Kidney (tissue), 13 donors: ENCODE measurements at regions not wholly inside any gene's neighbourhood (a gene's known extent, or its start where the extent isn't known, plus 50 kb on each side); places are given as distances from the start of the nearest gene placed in this dataset.
"Not testable (repeated sequence)": the region's sequence is repeated elsewhere in the genome, so short reads cannot be mapped to it uniquely, and the experiment has no call there.

Experiments
- DNase-seq, 5 donors: peaks; one replicate each; pipeline ENCODE4 v3.0.0-alpha.2; 2013 to 2020
- FAIRE-seq: peaks from 2 replicates; lab custom pipeline; 2012; peaks lifted over from hg19 to GRCh38; lab: Jason Lieb, UNC
- H3K27ac ChIP-seq, 2 donors: one replicate each; pipeline ENCODE4 v1.7.0; 2013; ENCODE audit warnings: low read depth in 2 of 2, low read length in 2 of 2, inconsistent platforms in 1 of 2
- H3K27me3 ChIP-seq: one replicate; pipeline ENCODE4 v1.7.1; 2013; ENCODE audit warnings: low read length, inconsistent platforms; ENCODE audit not compliant: control insufficient read depth, insufficient read depth
- H3K36me3 ChIP-seq, 3 donors: one replicate each; pipeline versions ENCODE4 v1.7.0 to v1.7.1; 2013; ENCODE audit warnings: low read length in 3 of 3, control low read depth in 1 of 3, inconsistent platforms in 1 of 3; ENCODE audit not compliant: insufficient read depth in 3 of 3, control insufficient read depth in 2 of 3
- H3K4me1 ChIP-seq, 3 donors: one replicate each; pipeline versions ENCODE4 v1.7.0 to v1.7.1; 2013; ENCODE audit warnings: low read length in 3 of 3, inconsistent platforms in 1 of 3, low read depth in 1 of 3; ENCODE audit not compliant: control insufficient read depth in 2 of 3, insufficient read depth in 2 of 3
- H3K4me3 ChIP-seq, 3 donors: one replicate each; pipeline versions ENCODE4 v1.7.0 to v1.8.1; 2013; ENCODE audit warnings: low read length in 3 of 3, control low read depth in 1 of 3, inconsistent platforms in 1 of 3
- H3K9ac ChIP-seq, 3 donors: one replicate each; pipeline versions ENCODE4 v1.7.0 to v1.7.1; 2013; ENCODE audit warnings: low read length in 3 of 3, control low read depth in 1 of 3, inconsistent platforms in 1 of 3
- H3K9me3 ChIP-seq, 3 donors: one replicate each; pipeline versions ENCODE4 v1.7.0 to v1.7.1; 2013; ENCODE audit warnings: low read length in 3 of 3, control low read depth in 1 of 3, inconsistent platforms in 1 of 3; ENCODE audit not compliant: control insufficient read depth in 2 of 3, insufficient read depth in 1 of 3
- CTCF ChIP-seq: IDR thresholded peaks from 3 replicates; pipeline ENCODE4 v1.5.1; 2012; ENCODE audit warnings: mild to moderate bottlenecking, moderate library complexity, borderline replicate concordance; ENCODE audit not compliant: insufficient read depth; ENCODE audit errors: extremely low read depth
- intact Hi-C: fragments of 100-400 bp; cut with DNase I; formaldehyde crosslinking; loops from one replicate; pipeline ENCODE4 v1.11.1; 2022
- donor health status: control.
- donor health status: control.
- donor health status: control.
- donor health status: control.
- donor health status: control.
- donor health status: DM: yes; HTN: yes; CAD: no.
- donor health status: Normal renal cell carcinoma (clear cell type).

- H3K27me3 ChIP-seq = no peaks in the 10 kb centered on the region
- no peak overlapping the region for H3K27ac ChIP-seq
- H3K4me1 ChIP-seq = no peaks in the 10 kb centered on the region
- intact Hi-C loops = no loop called here
- no peak for TF ChIP-seq CTCF
- no peak overlapping the region for H3K4me3 ChIP-seq
- DNase-seq = no peak
- H3K36me3 ChIP-seq = no peaks in the 10 kb centered on the region
- no peak for FAIRE-seq
- H3K9me3 ChIP-seq = no peaks in the 10 kb centered on the region
- H3K9ac ChIP-seq = no peak overlapping the region
These were observed 250.1 kb downstream of the GADD45G start for GRCh38 chr9:89854715-89855475.

- peak in 2 of 5 donors; percentile 9 to 36 for DNase-seq
- H3K4me3 ChIP-seq, H3K27ac ChIP-seq, H3K9ac ChIP-seq, intact Hi-C loops, H3K36me3 ChIP-seq, H3K4me1 ChIP-seq, H3K27me3 ChIP-seq, FAIRE-seq, H3K9me3 ChIP-seq: not testable (repeated sequence)
These were observed 251.5 kb downstream of the GADD45G start for GRCh38 chr9:89856296-89856695.

- H3K4me1 ChIP-seq, H3K9ac ChIP-seq, H3K4me3 ChIP-seq, H3K27me3 ChIP-seq, H3K9me3 ChIP-seq, DNase-seq, FAIRE-seq, H3K36me3 ChIP-seq, intact Hi-C loops, H3K27ac ChIP-seq: not testable (repeated sequence)
These were observed 252.1 kb downstream of the GADD45G start for GRCh38 chr9:89856950-89857349.

GRCh38 chr9:89859842-89860241 lies 255.0 kb downstream of the GADD45G start:
- H3K4me1 ChIP-seq, FAIRE-seq, H3K9ac ChIP-seq, H3K36me3 ChIP-seq, H3K27ac ChIP-seq, H3K4me3 ChIP-seq, H3K27me3 ChIP-seq, H3K9me3 ChIP-seq, intact Hi-C loops: not testable (repeated sequence)
- peak in 1 of 5 donors; percentile 18 for DNase-seq

GRCh38 chr9:89861371-89861770 lies 256.6 kb downstream of the GADD45G start:
- H3K36me3 ChIP-seq, H3K4me3 ChIP-seq, intact Hi-C loops, FAIRE-seq, H3K27ac ChIP-seq, H3K4me1 ChIP-seq, H3K9ac ChIP-seq, H3K9me3 ChIP-seq, H3K27me3 ChIP-seq: not testable (repeated sequence)
- DNase-seq = peak in 1 of 5 donors; percentile 39
